ENCODE measurements at regions not wholly inside any gene's neighbourhood (a gene's known extent, or its start where the extent isn't known, plus 50 kb on each side); places are given as distances from the start of the nearest gene placed in this dataset.
"Not testable (repeated sequence)": the region's sequence is repeated elsewhere in the genome, so short reads cannot be mapped to it uniquely, and the experiment has no call there.

DNA sequence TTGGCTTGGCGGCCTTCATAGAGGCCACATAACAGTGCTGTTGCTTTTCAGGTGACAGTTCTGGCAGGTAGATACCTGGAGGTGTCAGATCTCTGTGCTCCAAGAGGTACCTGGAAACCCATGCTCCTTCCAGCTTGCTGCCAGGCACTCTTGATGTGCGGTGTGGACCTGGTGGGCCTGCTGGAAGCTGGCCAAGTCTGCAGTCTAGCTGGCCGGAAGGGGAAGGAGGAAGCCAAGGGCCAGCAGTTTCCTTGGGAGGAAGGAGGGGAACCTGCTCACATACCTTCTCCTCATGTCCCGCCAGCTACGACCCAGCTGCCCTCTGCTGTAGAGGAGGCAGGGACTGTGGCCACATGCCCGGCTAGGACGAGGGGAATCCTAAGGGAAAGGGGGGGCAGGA lies 166.4 kb upstream of the AJAP1 start:
- DNase-seq (ENCODE audit: extremely low spot score), result no peak
- Histone ChIP-seq H3K9me3 (peaks cover 0 to 5% (median 1%) of the 10 kb centered on the region in 4 donors), H3K4me3 (no peak overlapping the region), H3K27me3 (peaks cover 0 to 21% (median 0%) of the 10 kb centered on the region in 4 donors), H3K36me3 (no peaks in the 10 kb centered on the region), H3K4me1 (no peaks in the 10 kb centered on the region), H3K27ac (replicated peaks in 1 of 4) (no peak overlapping the region)
- 61% methylated on average over 7 of the region's 7 CpGs for WGBS
- TF ChIP-seq POLR2A (IDR thresholded peaks at IDR 0.05; ENCODE audit: low read depth), result no peak
- TF ChIP-seq, protein P1, sequence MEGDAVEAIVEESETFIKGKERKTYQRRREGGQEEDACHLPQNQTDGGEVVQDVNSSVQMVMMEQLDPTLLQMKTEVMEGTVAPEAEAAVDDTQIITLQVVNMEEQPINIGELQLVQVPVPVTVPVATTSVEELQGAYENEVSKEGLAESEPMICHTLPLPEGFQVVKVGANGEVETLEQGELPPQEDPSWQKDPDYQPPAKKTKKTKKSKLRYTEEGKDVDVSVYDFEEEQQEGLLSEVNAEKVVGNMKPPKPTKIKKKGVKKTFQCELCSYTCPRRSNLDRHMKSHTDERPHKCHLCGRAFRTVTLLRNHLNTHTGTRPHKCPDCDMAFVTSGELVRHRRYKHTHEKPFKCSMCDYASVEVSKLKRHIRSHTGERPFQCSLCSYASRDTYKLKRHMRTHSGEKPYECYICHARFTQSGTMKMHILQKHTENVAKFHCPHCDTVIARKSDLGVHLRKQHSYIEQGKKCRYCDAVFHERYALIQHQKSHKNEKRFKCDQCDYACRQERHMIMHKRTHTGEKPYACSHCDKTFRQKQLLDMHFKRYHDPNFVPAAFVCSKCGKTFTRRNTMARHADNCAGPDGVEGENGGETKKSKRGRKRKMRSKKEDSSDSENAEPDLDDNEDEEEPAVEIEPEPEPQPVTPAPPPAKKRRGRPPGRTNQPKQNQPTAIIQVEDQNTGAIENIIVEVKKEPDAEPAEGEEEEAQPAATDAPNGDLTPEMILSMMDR (IDR thresholded peaks at IDR 0.05), result no peak
- no peak for TF ChIP-seq EP300 (IDR thresholded peaks at IDR 0.05)
- no peak for TF ChIP-seq POLR2AphosphoS5 (IDR thresholded peaks at IDR 0.05)
- intact Hi-C loops (cut with DNase I), result no loop called here

DNA sequence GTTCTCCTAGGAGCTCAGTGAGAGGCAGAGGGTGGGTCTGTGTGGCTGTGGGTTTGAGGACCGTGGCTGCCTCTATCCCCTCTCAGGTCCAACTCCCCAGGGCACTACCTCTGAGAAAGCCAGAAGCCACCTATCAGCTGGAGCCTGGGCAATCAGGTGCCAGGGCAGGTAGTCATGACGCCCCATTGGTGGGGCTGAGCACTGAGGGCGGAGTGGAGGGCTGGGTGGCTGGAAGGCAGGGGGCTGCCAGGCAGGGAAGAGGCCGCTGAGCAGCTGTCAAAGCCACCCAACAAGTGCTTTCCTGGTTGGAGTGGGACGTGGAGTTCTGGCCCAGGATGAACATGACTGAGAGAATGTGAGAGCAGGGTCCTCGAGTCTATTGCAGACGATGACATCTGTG lies 164.9 kb upstream of the AJAP1 start:
- no peak overlapping the region for H3K27ac ChIP-seq (replicated peaks in 1 of 4)

DNA sequence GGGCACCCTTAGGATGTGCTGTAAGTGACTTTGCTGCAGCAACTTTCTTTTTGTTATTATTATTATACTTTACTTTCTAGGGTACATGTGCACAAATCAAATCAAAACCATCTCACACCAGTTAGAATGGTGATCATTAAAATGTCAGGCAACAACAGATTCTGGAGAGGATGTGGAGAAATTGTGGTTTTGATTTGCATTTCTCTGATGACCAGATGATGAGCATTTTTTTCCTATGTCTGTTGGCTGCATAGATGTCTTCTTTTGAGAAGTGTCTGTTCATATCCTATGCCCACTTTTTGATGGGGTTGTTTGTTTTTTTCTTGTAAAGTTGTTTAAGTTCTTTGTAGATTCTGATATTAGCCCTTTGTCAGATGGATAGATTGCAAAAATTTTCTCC lies 164.4 kb upstream of the AJAP1 start:
- peaks cover 0 to 41% (median 0%) of the 10 kb centered on the region in 4 donors for H3K27me3 ChIP-seq
- H3K4me1 ChIP-seq; DNase-seq (ENCODE audit: extremely low spot score); H3K4me3 ChIP-seq; intact Hi-C loops (cut with DNase I); H3K36me3 ChIP-seq; H3K27ac ChIP-seq (replicated peaks in 1 of 4); H3K9me3 ChIP-seq: not testable (repeated sequence)

More for the DNA sequence above, 164.9 kb upstream of the AJAP1 start:
- DNase-seq (ENCODE audit: extremely low spot score), result no peak
- 74% methylated on average over 6 of the region's 7 CpGs for WGBS
- Histone ChIP-seq H3K4me3 (no peak overlapping the region), H3K4me1 (no peaks in the 10 kb centered on the region), H3K36me3 (no peaks in the 10 kb centered on the region), H3K9me3 (peaks cover 0 to 5% (median 1%) of the 10 kb centered on the region in 4 donors), H3K27me3 (peaks cover 0 to 36% (median 0%) of the 10 kb centered on the region in 4 donors)
- TF ChIP-seq, protein P1 (IDR thresholded peaks at IDR 0.05), result no peak
- TF ChIP-seq POLR2AphosphoS5 (IDR thresholded peaks at IDR 0.05) (no peak), POLR2A (IDR thresholded peaks at IDR 0.05; ENCODE audit: low read depth) (no peak)
- intact Hi-C loops (cut with DNase I), result no loop called here

DNA sequence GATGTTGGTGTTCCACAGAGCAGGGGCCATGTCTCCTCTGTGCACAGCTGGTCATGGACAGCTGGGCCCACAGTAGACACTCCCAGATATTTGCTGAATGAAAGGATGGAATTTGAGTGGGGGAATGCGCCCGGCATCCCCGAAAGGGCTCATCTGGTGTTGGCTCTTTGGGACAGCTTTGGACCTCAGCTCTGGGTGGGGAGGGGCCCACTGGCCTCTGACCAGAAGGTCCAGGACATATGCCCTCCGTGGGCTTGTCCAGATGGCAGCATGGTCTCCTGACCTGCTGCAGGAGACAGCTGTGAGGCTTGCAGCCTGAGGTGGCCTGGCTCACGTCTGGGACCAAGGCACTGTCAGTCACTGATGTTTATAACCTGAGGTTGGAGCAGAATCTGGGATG lies 160.4 kb upstream of the AJAP1 start:
- intact Hi-C loops (cut with DNase I), result no loop called here
- H3K4me3 ChIP-seq, result no peak overlapping the region
- H3K27ac ChIP-seq (replicated peaks in 1 of 4), result no peak overlapping the region
- WGBS, result 86% methylated on average over 5 of the region's 5 CpGs
- no peak for TF ChIP-seq EP300 (IDR thresholded peaks at IDR 0.05)
- TF ChIP-seq, protein P1 (IDR thresholded peaks at IDR 0.05), result no peak
- no peak for TF ChIP-seq POLR2AphosphoS5 (IDR thresholded peaks at IDR 0.05)
- no peak for TF ChIP-seq POLR2A (IDR thresholded peaks at IDR 0.05; ENCODE audit: low read depth)
- H3K27me3 ChIP-seq, result peaks cover 0 to 58% (median 0%) of the 10 kb centered on the region in 4 donors
- DNase-seq (ENCODE audit: extremely low spot score), result no peak
- H3K36me3 ChIP-seq, result no peaks in the 10 kb centered on the region
- H3K9me3 ChIP-seq, result peaks cover 0 to 5% (median 1%) of the 10 kb centered on the region in 4 donors
- H3K4me1 ChIP-seq, result no peaks in the 10 kb centered on the region

- no peak overlapping the region for H3K4me3 ChIP-seq
- no peaks in the 10 kb centered on the region for H3K4me1 ChIP-seq
- WGBS, result 23% methylated on average over 7 of the region's 7 CpGs
- H3K9me3 ChIP-seq, result peaks cover 0 to 5% (median 1%) of the 10 kb centered on the region in 4 donors
- intact Hi-C loops (cut with DNase I), result no loop called here
- no peak overlapping the region for H3K27ac ChIP-seq (replicated peaks in 1 of 4)
- TF ChIP-seq POLR2A (IDR thresholded peaks at IDR 0.05; ENCODE audit: low read depth), result no peak
- TF ChIP-seq EP300 (IDR thresholded peaks at IDR 0.05), result no peak
- no peak for TF ChIP-seq POLR2AphosphoS5 (IDR thresholded peaks at IDR 0.05)
- TF ChIP-seq, protein P1 (IDR thresholded peaks at IDR 0.05), result no peak
- no peak for DNase-seq (ENCODE audit: extremely low spot score)
- no peaks in the 10 kb centered on the region for H3K36me3 ChIP-seq
- peaks cover 0 to 58% (median 0%) of the 10 kb centered on the region in 4 donors for H3K27me3 ChIP-seq
Measured at GRCh38 chr1:4494558-4494957, 159.9 kb upstream of the AJAP1 start.
